Right lobe of liver (tissue), 4 donors: ENCODE measurements at regions not wholly inside any gene's neighbourhood (a gene's known extent, or its start where the extent isn't known, plus 50 kb on each side); places are given as distances from the start of the nearest gene placed in this dataset.

ENCODE experiments used
- CTCF ChIP-seq, 4 donors: fragments of 200-600 bp in 3 of 4; fragments of 450-650 bp in 1 of 4; IDR thresholded peaks; one replicate each; pipeline versions ENCODE4 v1.5.1 to v1.8.0; 2016 to 2022; ENCODE audit warnings: antibody characterized with exemption in 4 of 4, mild to moderate bottlenecking in 2 of 4
- POLR2A ChIP-seq: fragments of 450-650 bp; IDR thresholded peaks from one replicate; pipeline ENCODE4 v1.6.1; 2017; ENCODE audit warnings: antibody characterized with exemption, mild to moderate bottlenecking
- donor health status: DM: no; HTN: no; CAD: no.
- donor health status: DM: no; HTN: no; CAD: no.
- donor health status: DM: no; HTN: yes; CAD: no.

GRCh38 chr3:66754613-66755012 is 243.5 kb upstream of the KBTBD8 start:
- TF ChIP-seq POLR2A (no peak), CTCF (IDR thresholded peaks at IDR 0.05) (no peak)
